ENCODE measurements at regions not wholly inside any gene's neighbourhood (a gene's known extent, or its start where the extent isn't known, plus 50 kb on each side); places are given as distances from the start of the nearest gene placed in this dataset.

GRCh38 chr1:112304126-112304525, 91.9 kb upstream of the CTTNBP2NL start:
- TF ChIP-seq CTCF (IDR thresholded peaks at IDR 0.05; ENCODE audit: insufficient read depth, low read length, poor library complexity, severe bottlenecking) (no peak), EZH2phosphoT487 (conservative IDR thresholded peaks at IDR 0.05; ENCODE audit: low read length) (no peak)
